ENCODE measurements at regions not wholly inside any gene's neighbourhood (a gene's known extent, or its start where the extent isn't known, plus 50 kb on each side); places are given as distances from the start of the nearest gene placed in this dataset.

- TF ChIP-seq ZFX (IDR thresholded peaks at IDR 0.05; ENCODE audit: borderline replicate concordance) (no peak), CTCF (IDR thresholded peaks at IDR 0.05) (no peak)
- H3K27ac ChIP-seq = no peak overlapping the region
Measured at GRCh38 chr12:41967668-41968500, 176.8 kb downstream of the GXYLT1 start.

- no peak overlapping the region for H3K27ac ChIP-seq
- no peak for TF ChIP-seq CTCF (IDR thresholded peaks at IDR 0.05)
- no peak for TF ChIP-seq ZFX (IDR thresholded peaks at IDR 0.05; ENCODE audit: borderline replicate concordance)
Measured at GRCh38 chr12:41966916-41967315, 177.8 kb downstream of the GXYLT1 start.

GRCh38 chr12:41966001-41966400 lies 178.7 kb downstream of the GXYLT1 start:
- no peak overlapping the region for H3K27ac ChIP-seq
- TF ChIP-seq ZFX (IDR thresholded peaks at IDR 0.05; ENCODE audit: borderline replicate concordance) (no peak), CTCF (IDR thresholded peaks at IDR 0.05) (no peak)

- no peak overlapping the region for H3K27ac ChIP-seq
- TF ChIP-seq ZFX (IDR thresholded peaks at IDR 0.05; ENCODE audit: borderline replicate concordance) = no peak
Measured at GRCh38 chr12:41963398-41963797, 181.3 kb downstream of the GXYLT1 start.

- H3K27ac ChIP-seq = no peak overlapping the region
- no peak for TF ChIP-seq CTCF (IDR thresholded peaks at IDR 0.05)
- no peak for TF ChIP-seq ZFX (IDR thresholded peaks at IDR 0.05; ENCODE audit: borderline replicate concordance)
Measured at GRCh38 chr12:41962171-41962572, 182.5 kb downstream of the GXYLT1 start.

- TF ChIP-seq CTCF (IDR thresholded peaks at IDR 0.05) = no peak
- TF ChIP-seq ZFX (IDR thresholded peaks at IDR 0.05; ENCODE audit: borderline replicate concordance) = no peak
- no peak overlapping the region for H3K27ac ChIP-seq
Measured at GRCh38 chr12:41959271-41959670, 185.4 kb downstream of the GXYLT1 start.

GRCh38 chr12:41956353-41956752 lies 188.3 kb downstream of the GXYLT1 start:
- TF ChIP-seq CTCF (IDR thresholded peaks at IDR 0.05) (no peak), ZFX (IDR thresholded peaks at IDR 0.05; ENCODE audit: borderline replicate concordance) (no peak)
- H3K27ac ChIP-seq = no peak overlapping the region
